RWPE2 (cell line): ENCODE measurements at regions not wholly inside any gene's neighbourhood (a gene's known extent, or its start where the extent isn't known, plus 50 kb on each side); places are given as distances from the start of the nearest gene placed in this dataset.

Source experiments
- ATAC-seq: fragments of 200-7000 bp; cut with Tn5 transposase; 3 replicates; pipeline ENCODE4 v1.9.1; 2021; ENCODE audit warnings: low read depth
- DNase-seq: peaks from one replicate; pipeline ENCODE4 v3.0.0-alpha.2; 2020; ENCODE audit warnings: low spot score
- H3K27ac ChIP-seq: fragments of 450-650 bp; 2 replicates; pipeline ENCODE4 v1.5.1; 2017; ENCODE audit warnings: mild to moderate bottlenecking; ENCODE audit not compliant: poor library complexity, severe bottlenecking
- H3K27me3 ChIP-seq: fragments of 250-450 bp; sonication (Bioruptor Pico); 2 replicates; pipeline ENCODE4 v1.5.1; 2021; ENCODE audit warnings: mild to moderate bottlenecking, moderate library complexity; ENCODE audit not compliant: insufficient read depth, poor library complexity, severe bottlenecking
- H3K36me3 ChIP-seq: fragments of 250-450 bp; sonication (Bioruptor Pico); 2 replicates; pipeline ENCODE4 v1.5.1; 2020; ENCODE audit warnings: low read depth, mild to moderate bottlenecking, moderate library complexity
- H3K4me1 ChIP-seq: fragments of 250-450 bp; sonication (Bioruptor Pico); 2 replicates; pipeline ENCODE4 v1.5.1; 2021; ENCODE audit warnings: mild to moderate bottlenecking, moderate library complexity; ENCODE audit not compliant: insufficient read depth, poor library complexity, severe bottlenecking
- H3K4me3 ChIP-seq: fragments of 250-450 bp; sonication (Bioruptor Pico); 2 replicates; pipeline ENCODE4 v1.5.1; 2021; ENCODE audit warnings: mild to moderate bottlenecking, moderate library complexity; ENCODE audit not compliant: severe bottlenecking
- H3K9me3 ChIP-seq: fragments of 250-450 bp; sonication (Bioruptor Pico); 2 replicates; pipeline ENCODE4 v1.5.1; 2021; ENCODE audit warnings: mild to moderate bottlenecking, moderate library complexity; ENCODE audit not compliant: severe bottlenecking
- CTCF ChIP-seq: fragments of 450-650 bp; IDR thresholded peaks from one replicate; pipeline ENCODE4 v1.5.1; 2017; ENCODE audit warnings: mild to moderate bottlenecking, moderate library complexity; ENCODE audit not compliant: poor library complexity, severe bottlenecking

GRCh38 chr2:66862885-66863650, 428.1 kb downstream of the MEIS1 start:
- H3K4me1 ChIP-seq, result peaks cover 16% of the 10 kb centered on the region
- no peaks in the 10 kb centered on the region for H3K36me3 ChIP-seq
- ATAC-seq (peak; percentile 97), DNase-seq (no peak)
- no peaks in the 10 kb centered on the region for H3K27me3 ChIP-seq
- peak overlapping the region; percentile 90 for H3K27ac ChIP-seq
- no peak overlapping the region for H3K4me3 ChIP-seq
- no peaks in the 10 kb centered on the region for H3K9me3 ChIP-seq
- TF ChIP-seq CTCF, result no peak

GRCh38 chr2:66865161-66865560, 430.2 kb downstream of the MEIS1 start:
- Histone ChIP-seq H3K27me3 (no peaks in the 10 kb centered on the region), H3K4me1 (peaks cover 28% of the 10 kb centered on the region), H3K36me3 (no peaks in the 10 kb centered on the region), H3K9me3 (no peaks in the 10 kb centered on the region), H3K27ac (no peak overlapping the region), H3K4me3 (no peak overlapping the region)
- no peak for TF ChIP-seq CTCF
- ATAC-seq (no peak), DNase-seq (no peak)

- no peak overlapping the region for H3K27ac ChIP-seq
- TF ChIP-seq CTCF, result no peak
- DNase-seq, result no peak
- no peaks in the 10 kb centered on the region for H3K27me3 ChIP-seq
- no peak for ATAC-seq
- peaks cover 28% of the 10 kb centered on the region for H3K4me1 ChIP-seq
- no peaks in the 10 kb centered on the region for H3K9me3 ChIP-seq
- H3K36me3 ChIP-seq, result no peaks in the 10 kb centered on the region
- no peak overlapping the region for H3K4me3 ChIP-seq
These were observed 431.6 kb downstream of the MEIS1 start for GRCh38 chr2:66866331-66867062.

- Histone ChIP-seq H3K27me3 (no peaks in the 10 kb centered on the region), H3K27ac (no peak overlapping the region), H3K9me3 (no peaks in the 10 kb centered on the region), H3K4me1 (peaks cover 32% of the 10 kb centered on the region), H3K4me3 (no peak overlapping the region), H3K36me3 (no peaks in the 10 kb centered on the region)
- ATAC-seq (no peak), DNase-seq (no peak)
- no peak for TF ChIP-seq CTCF
These were observed 432.1 kb downstream of the MEIS1 start for GRCh38 chr2:66867063-66867441.

GRCh38 chr2:66869076-66869475, 434.2 kb downstream of the MEIS1 start:
- peaks cover 27% of the 10 kb centered on the region for H3K4me1 ChIP-seq
- no peak for TF ChIP-seq CTCF
- H3K27me3 ChIP-seq, result no peaks in the 10 kb centered on the region
- peak overlapping the region; percentile 65 for H3K27ac ChIP-seq
- DNase-seq (no peak), ATAC-seq (peak; percentile 97)
- no peaks in the 10 kb centered on the region for H3K36me3 ChIP-seq
- no peaks in the 10 kb centered on the region for H3K9me3 ChIP-seq
- no peak overlapping the region for H3K4me3 ChIP-seq
